SK-N-SH (cell line): ENCODE measurements at regions not wholly inside any gene's neighbourhood (a gene's known extent, or its start where the extent isn't known, plus 50 kb on each side); places are given as distances from the start of the nearest gene placed in this dataset.

Experiments
- CTCF ChIA-PET: fragments of 300-600, 350-600 bp; formaldehyde crosslinking; extraction: SDS; loops from one replicate; lab custom pipeline; 2021; lab: Yijun Ruan, JAX
- POLR2A ChIA-PET: fragments of 350-600 bp; sonication (Branson Sonifier 250); formaldehyde crosslinking; extraction: SDS; loops from one replicate; lab custom pipeline; 2020; ENCODE audit warnings: antibody characterized with exemption, inconsistent platforms; lab: Yijun Ruan, JAX
- DNase-seq: peaks from one replicate; pipeline ENCODE4 v3.0.0; 2012
- H2AFZ ChIP-seq: fragments of 200-600 bp; sonication (generic); 2 replicates; pipeline ENCODE4 v1.8.1; 2016; ENCODE audit warnings: antibody characterized with exemption, mild to moderate bottlenecking, low read depth
- H3F3A ChIP-seq: fragments of 200-600 bp; sonication (generic); replicated peaks from 2 replicates; pipeline ENCODE3; 2016; ENCODE audit warnings: antibody characterized with exemption, mild to moderate bottlenecking; ENCODE audit not compliant: insufficient read depth
- H3K27ac ChIP-seq, 2 experiments: fragments of 200-500 bp in 1 of 2; fragments of 200-600 bp in 1 of 2; sonication (Bioruptor generic) in 1 of 2; sonication (generic), shearing (Covaris generic) in 1 of 2; 2 replicates each; pipeline versions ENCODE4 v1.5.1 to v1.6.1; 2014 to 2016; ENCODE audit warnings: low read depth in 2 of 2, inconsistent platforms in 1 of 2, low read length in 1 of 2, mild to moderate bottlenecking in 1 of 2, mixed read lengths in 1 of 2
- H3K27me3 ChIP-seq: fragments of 200-600 bp; sonication (generic), shearing (Covaris generic); 2 replicates; pipeline ENCODE4 v1.6.1; 2016; ENCODE audit warnings: mixed run types; ENCODE audit not compliant: insufficient read depth
- H3K36me3 ChIP-seq, 2 experiments: fragments of 200-500 bp in 1 of 2; fragments of 200-600 bp in 1 of 2; sonication (Bioruptor generic) in 1 of 2; sonication (generic) in 1 of 2; replicated peaks in 1 of 2; 2 replicates each; pipeline versions ENCODE3 to v1.5.1; 2014 to 2016; ENCODE audit warnings: low read length in 1 of 2, mild to moderate bottlenecking in 1 of 2; ENCODE audit not compliant: insufficient read depth in 2 of 2, control insufficient read depth in 1 of 2
- H3K4me1 ChIP-seq, 2 experiments: fragments of 200-500 bp in 1 of 2; fragments of 200-600 bp in 1 of 2; sonication (Bioruptor generic) in 1 of 2; sonication (generic), shearing (Covaris generic) in 1 of 2; 2 replicates each; pipeline versions ENCODE4 v1.5.1 to v1.6.1; 2014 to 2016; ENCODE audit warnings: low read depth in 1 of 2, low read length in 1 of 2, mixed run types in 1 of 2; ENCODE audit not compliant: insufficient read depth in 2 of 2, control insufficient read depth in 1 of 2
- H3K4me2 ChIP-seq: fragments of 200-600 bp; sonication (generic), shearing (Covaris generic); 2 replicates; pipeline ENCODE4 v1.6.1; 2017; ENCODE audit warnings: mixed run types
- H3K4me3 ChIP-seq, 2 experiments: fragments of 200-500 bp in 1 of 2; fragments of 200-600 bp in 1 of 2; sonication (Bioruptor generic) in 1 of 2; sonication (generic), shearing (Covaris generic) in 1 of 2; 2 replicates each; pipeline versions ENCODE4 v1.5.1 to v1.8.1; 2014 to 2016; ENCODE audit warnings: low read depth in 2 of 2, inconsistent platforms in 1 of 2, low read length in 1 of 2, mild to moderate bottlenecking in 1 of 2, mixed read lengths in 1 of 2, moderate library complexity in 1 of 2
- H3K79me2 ChIP-seq: fragments of 200-600 bp; sonication (generic); 2 replicates; pipeline ENCODE4 v1.8.1; 2017; ENCODE audit warnings: mild to moderate bottlenecking; ENCODE audit not compliant: insufficient read depth
- H3K9ac ChIP-seq: fragments of 200-600 bp; sonication (generic); 2 replicates; pipeline ENCODE4 v1.6.1; 2017; ENCODE audit warnings: mixed run types
- H3K9me2 ChIP-seq: fragments of 200-600 bp; sonication (generic); 2 replicates; pipeline ENCODE4 v1.6.1; 2017; ENCODE audit warnings: mixed run types
- H3K9me3 ChIP-seq: fragments of 200-600 bp; sonication (generic); 2 replicates; pipeline ENCODE4 v1.6.1; 2017; ENCODE audit warnings: mixed run types, mild to moderate bottlenecking, moderate library complexity
- H4K20me1 ChIP-seq: fragments of 200-600 bp; sonication (generic); 2 replicates; pipeline ENCODE4 v1.6.1; 2017; ENCODE audit warnings: mild to moderate bottlenecking, mixed run types; ENCODE audit not compliant: insufficient read depth
- FOXJ3 ChIP-seq: sonication (generic); formaldehyde crosslinking; IDR thresholded peaks from 2 replicates; pipeline ENCODE4 v1.5.1; 2020; ENCODE audit warnings: mild to moderate bottlenecking, missing genetic modification reagents
- GABPA ChIP-seq: IDR thresholded peaks from 2 replicates; pipeline ENCODE4 v1.4.0; 2012; ENCODE audit warnings: low read depth, mild to moderate bottlenecking
- NFIC ChIP-seq: IDR thresholded peaks from 2 replicates; pipeline ENCODE4 v1.4.0; 2012; ENCODE audit warnings: borderline replicate concordance
- POLR2AphosphoS5 ChIP-seq: IDR thresholded peaks from 2 replicates; pipeline ENCODE4 v1.6.1; 2012; ENCODE audit warnings: low read depth, low read length
- RAD21 ChIP-seq: IDR thresholded peaks from 2 replicates; pipeline ENCODE4 v1.6.1; 2012; ENCODE audit warnings: mild to moderate bottlenecking, low read length
- RCOR1 ChIP-seq: fragments of 150-350 bp; IDR thresholded peaks from 2 replicates; pipeline ENCODE4 v1.6.1; 2017; ENCODE audit warnings: antibody characterized with exemption, low read length
- RXRA ChIP-seq: IDR thresholded peaks from 2 replicates; pipeline ENCODE4 v1.4.0; 2012; ENCODE audit warnings: low read depth, mild to moderate bottlenecking, borderline replicate concordance
- SIN3A ChIP-seq: IDR thresholded peaks from 2 replicates; pipeline ENCODE4 v1.6.1; 2012; ENCODE audit warnings: low read depth, mild to moderate bottlenecking, low read length, moderate library complexity, borderline replicate concordance
- TCF12 ChIP-seq: IDR thresholded peaks from 2 replicates; pipeline ENCODE4 v1.4.0; 2012
- WGBS: methylation state at CpG from one replicate; pipeline ENCODE4 v1.1.6; 2017; ENCODE audit warnings: low lambda C conversion rate; 5-methylcytosine and 5-hydroxymethylcytosine counted together
- TF ChIP-seq, protein P1 (sequence below): fragments of 150-350 bp; IDR thresholded peaks from 2 replicates; pipeline ENCODE4 v1.6.1; 2017; ENCODE audit warnings: antibody characterized with exemption, low read length, low read depth, borderline replicate concordance
- TF ChIP-seq, protein P2 (sequence below): IDR thresholded peaks from 2 replicates; pipeline ENCODE4 v1.4.0; 2012; ENCODE audit warnings: low read depth
- TF ChIP-seq, protein P3 (sequence below): IDR thresholded peaks from 2 replicates; pipeline ENCODE4; 2012
- TF ChIP-seq, protein P4 (sequence below): fragments of 150-350 bp; IDR thresholded peaks from 2 replicates; pipeline ENCODE4 v1.6.1; 2016; ENCODE audit warnings: mild to moderate bottlenecking, low read depth, low read length

DNA sequence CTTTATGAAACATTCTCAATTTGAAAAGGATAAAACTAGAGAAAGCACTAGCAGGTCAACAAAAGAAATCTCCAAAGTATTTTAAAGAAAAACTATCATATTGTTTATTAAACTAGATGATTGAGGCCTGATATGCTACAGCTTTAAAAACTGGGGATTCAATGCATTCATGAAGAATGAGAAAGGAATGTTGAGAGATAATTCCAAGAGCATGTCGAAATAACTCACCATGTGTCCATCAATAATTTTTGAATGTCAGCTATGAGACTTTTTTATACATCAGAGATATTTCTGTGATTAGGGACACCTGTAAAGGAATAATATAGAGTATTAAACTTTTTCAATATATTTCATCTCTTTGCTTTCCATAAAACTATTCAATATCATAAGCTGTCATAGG, 376.9 kb upstream of the REG3G start (continued):
- TF ChIP-seq NFIC (no peak), POLR2AphosphoS5 (no peak)
- TF ChIP-seq, protein P1, sequence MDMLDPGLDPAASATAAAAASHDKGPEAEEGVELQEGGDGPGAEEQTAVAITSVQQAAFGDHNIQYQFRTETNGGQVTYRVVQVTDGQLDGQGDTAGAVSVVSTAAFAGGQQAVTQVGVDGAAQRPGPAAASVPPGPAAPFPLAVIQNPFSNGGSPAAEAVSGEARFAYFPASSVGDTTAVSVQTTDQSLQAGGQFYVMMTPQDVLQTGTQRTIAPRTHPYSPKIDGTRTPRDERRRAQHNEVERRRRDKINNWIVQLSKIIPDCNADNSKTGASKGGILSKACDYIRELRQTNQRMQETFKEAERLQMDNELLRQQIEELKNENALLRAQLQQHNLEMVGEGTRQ, result no peak

DNA sequence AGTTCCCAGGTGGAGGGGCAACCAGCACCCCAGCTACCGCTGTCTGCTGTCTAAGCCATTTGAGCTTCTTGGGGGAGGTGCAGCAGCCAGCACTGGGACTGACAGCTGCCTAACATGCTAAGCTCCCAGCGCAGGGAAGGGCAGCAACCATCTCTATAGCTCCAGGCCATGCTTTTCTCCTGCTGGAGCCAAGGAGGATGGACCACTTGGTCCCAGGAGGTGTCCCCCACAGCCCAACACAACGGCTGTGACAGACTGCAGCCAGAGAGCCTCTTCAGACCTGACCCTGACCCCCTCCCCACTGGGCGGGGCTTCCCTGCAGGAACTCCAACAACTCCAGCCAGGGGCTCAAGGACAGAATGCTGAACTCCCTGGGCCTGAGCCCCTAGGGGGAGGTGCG, 370.6 kb upstream of the REG3G start:
- Histone ChIP-seq H3K36me3 (no peaks in the 10 kb centered on the region), H3K4me1 (no peaks in the 10 kb centered on the region), H3K9ac (no peak overlapping the region), H2AFZ (no peak overlapping the region), H3K9me3 (no peaks in the 10 kb centered on the region), H3K79me2 (no peaks in the 10 kb centered on the region), H3K4me2 (no peak overlapping the region), H3K4me3 (no peak overlapping the region), H3K27me3 (no peaks in the 10 kb centered on the region), H3K9me2 (no peaks in the 10 kb centered on the region), H3F3A (no peaks in the 10 kb centered on the region), H3K27ac (no peak overlapping the region), H4K20me1 (no peaks in the 10 kb centered on the region)
- TF ChIP-seq RAD21 (no peak), TCF12 (no peak), SIN3A (no peak), RCOR1 (no peak), RXRA (no peak), POLR2AphosphoS5 (no peak), FOXJ3 (CRISPR knock-in tag) (no peak), GABPA (no peak)
- TF ChIP-seq, protein P1, result no peak
- TF ChIP-seq, protein P2, sequence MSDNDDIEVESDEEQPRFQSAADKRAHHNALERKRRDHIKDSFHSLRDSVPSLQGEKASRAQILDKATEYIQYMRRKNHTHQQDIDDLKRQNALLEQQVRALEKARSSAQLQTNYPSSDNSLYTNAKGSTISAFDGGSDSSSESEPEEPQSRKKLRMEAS, result no peak
- TF ChIP-seq, protein P3, sequence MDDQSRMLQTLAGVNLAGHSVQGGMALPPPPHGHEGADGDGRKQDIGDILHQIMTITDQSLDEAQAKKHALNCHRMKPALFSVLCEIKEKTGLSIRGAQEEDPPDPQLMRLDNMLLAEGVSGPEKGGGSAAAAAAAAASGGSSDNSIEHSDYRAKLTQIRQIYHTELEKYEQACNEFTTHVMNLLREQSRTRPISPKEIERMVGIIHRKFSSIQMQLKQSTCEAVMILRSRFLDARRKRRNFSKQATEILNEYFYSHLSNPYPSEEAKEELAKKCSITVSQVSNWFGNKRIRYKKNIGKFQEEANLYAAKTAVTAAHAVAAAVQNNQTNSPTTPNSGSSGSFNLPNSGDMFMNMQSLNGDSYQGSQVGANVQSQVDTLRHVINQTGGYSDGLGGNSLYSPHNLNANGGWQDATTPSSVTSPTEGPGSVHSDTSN, result no peak
- TF ChIP-seq, protein P4, sequence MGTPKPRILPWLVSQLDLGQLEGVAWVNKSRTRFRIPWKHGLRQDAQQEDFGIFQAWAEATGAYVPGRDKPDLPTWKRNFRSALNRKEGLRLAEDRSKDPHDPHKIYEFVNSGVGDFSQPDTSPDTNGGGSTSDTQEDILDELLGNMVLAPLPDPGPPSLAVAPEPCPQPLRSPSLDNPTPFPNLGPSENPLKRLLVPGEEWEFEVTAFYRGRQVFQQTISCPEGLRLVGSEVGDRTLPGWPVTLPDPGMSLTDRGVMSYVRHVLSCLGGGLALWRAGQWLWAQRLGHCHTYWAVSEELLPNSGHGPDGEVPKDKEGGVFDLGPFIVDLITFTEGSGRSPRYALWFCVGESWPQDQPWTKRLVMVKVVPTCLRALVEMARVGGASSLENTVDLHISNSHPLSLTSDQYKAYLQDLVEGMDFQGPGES, result no peak
- 16% methylated on average over 5 of the region's 5 CpGs for WGBS
- CTCF ChIA-PET, result no interaction called here
- POLR2A ChIA-PET, result no interaction called here
- DNase-seq, result no peak
